H9 (cell line): ENCODE measurements at regions not wholly inside any gene's neighbourhood (a gene's known extent, or its start where the extent isn't known, plus 50 kb on each side); places are given as distances from the start of the nearest gene placed in this dataset.

ENCODE experiments used
- DNase-seq: peaks from one replicate; pipeline ENCODE4 v3.0.0-alpha.2; 2017
- H2AFZ ChIP-seq: one replicate; pipeline ENCODE4 v1.6.1; 2013; ENCODE audit warnings: mild to moderate bottlenecking, low read length, control low read depth, moderate library complexity
- H2AK5ac ChIP-seq: 2 replicates; pipeline ENCODE4 v1.6.1; 2013; ENCODE audit warnings: low read length, control low read depth, mixed read lengths; ENCODE audit not compliant: insufficient read length
- H2BK120ac ChIP-seq: one replicate; pipeline ENCODE4 v1.6.1; 2013; ENCODE audit warnings: low read depth, mild to moderate bottlenecking, low read length, control low read depth, inconsistent platforms; ENCODE audit not compliant: poor library complexity, severe bottlenecking
- H2BK12ac ChIP-seq: 2 replicates; pipeline ENCODE4 v1.6.1; 2013; ENCODE audit warnings: low read length, control low read depth, mixed read lengths, low read depth; ENCODE audit not compliant: insufficient read length
- H2BK15ac ChIP-seq: 2 replicates; pipeline ENCODE4 v1.6.1; 2013; ENCODE audit warnings: low read depth, low read length, control low read depth
- H2BK20ac ChIP-seq: one replicate; pipeline ENCODE4 v1.6.1; 2013; ENCODE audit warnings: low read depth, mild to moderate bottlenecking, low read length, control low read depth, inconsistent platforms; ENCODE audit not compliant: poor library complexity, severe bottlenecking
- H2BK5ac ChIP-seq: 2 replicates; pipeline ENCODE4 v1.6.1; 2013; ENCODE audit warnings: low read length, control low read depth, mixed read lengths; ENCODE audit not compliant: insufficient read length
- H3K14ac ChIP-seq: 2 replicates; pipeline ENCODE4 v1.6.1; 2013; ENCODE audit warnings: low read length, control low read depth; ENCODE audit not compliant: insufficient read depth
- H3K18ac ChIP-seq: 2 replicates; pipeline ENCODE4 v1.6.1; 2013; ENCODE audit warnings: low read depth, mild to moderate bottlenecking, mixed read lengths, low read length, control low read depth; ENCODE audit not compliant: insufficient read length
- H3K23ac ChIP-seq: 2 replicates; pipeline ENCODE4 v1.6.1; 2013; ENCODE audit warnings: low read length, control low read depth, mixed read lengths, low read depth; ENCODE audit not compliant: insufficient read length
- H3K23me2 ChIP-seq: 2 replicates; pipeline ENCODE4 v1.6.1; 2013; ENCODE audit warnings: low read depth, mild to moderate bottlenecking, mixed read lengths, low read length, control low read depth; ENCODE audit not compliant: insufficient read length, poor library complexity, severe bottlenecking
- H3K27ac ChIP-seq: 2 replicates; pipeline ENCODE4 v1.5.1; 2013; ENCODE audit warnings: low read length, control low read depth, mixed read lengths, low read depth; ENCODE audit not compliant: insufficient read length
- H3K27me3 ChIP-seq: 2 replicates; pipeline ENCODE4 v1.6.1; 2013; ENCODE audit warnings: low read length, control low read depth, inconsistent platforms; ENCODE audit not compliant: insufficient read depth
- H3K4ac ChIP-seq: 2 replicates; pipeline ENCODE4 v1.6.1; 2013; ENCODE audit warnings: low read depth, mild to moderate bottlenecking, control low read depth, inconsistent platforms, low read length, moderate library complexity
- H3K4me1 ChIP-seq: 2 replicates; pipeline ENCODE4 v1.6.1; 2013; ENCODE audit warnings: low read length, control low read depth, inconsistent platforms; ENCODE audit not compliant: insufficient read depth
- H3K4me2 ChIP-seq: 2 replicates; pipeline ENCODE4 v1.6.1; 2013; ENCODE audit warnings: low read length, control low read depth, mixed read lengths; ENCODE audit not compliant: insufficient read length, insufficient read depth
- H3K56ac ChIP-seq: 2 replicates; pipeline ENCODE4 v1.6.1; 2013; ENCODE audit warnings: low read depth, mild to moderate bottlenecking, mixed read lengths, low read length, control low read depth; ENCODE audit not compliant: insufficient read length
- H3K79me1 ChIP-seq: 2 replicates; pipeline ENCODE4 v1.6.1; 2013; ENCODE audit warnings: low read depth, mild to moderate bottlenecking, moderate library complexity, low read length, control low read depth, inconsistent platforms; ENCODE audit not compliant: insufficient read depth, poor library complexity, severe bottlenecking
- H3K79me2 ChIP-seq: 2 replicates; pipeline ENCODE4 v1.6.1; 2013; ENCODE audit warnings: low read length, control low read depth, inconsistent platforms; ENCODE audit not compliant: insufficient read depth
- H3K9ac ChIP-seq: 2 replicates; pipeline ENCODE4 v1.6.1; 2013; ENCODE audit warnings: low read length, control low read depth, mixed read lengths; ENCODE audit not compliant: insufficient read length; ENCODE audit errors: extremely low read depth
- H3K9me3 ChIP-seq: one replicate; pipeline ENCODE4 v1.6.1; 2013; ENCODE audit warnings: low read depth, low read length, inconsistent platforms; ENCODE audit not compliant: control insufficient read depth
- H3T11ph ChIP-seq: one replicate; pipeline ENCODE4 v1.6.1; 2013; ENCODE audit warnings: mild to moderate bottlenecking, low read length, control low read depth, inconsistent platforms
- H4K20me1 ChIP-seq: one replicate; pipeline ENCODE4 v1.6.1; 2013; ENCODE audit not compliant: control insufficient read depth, insufficient read length, insufficient read depth
- H4K5ac ChIP-seq: 2 replicates; pipeline ENCODE4 v1.6.1; 2013; ENCODE audit warnings: low read depth, mild to moderate bottlenecking, mixed read lengths, low read length, control low read depth; ENCODE audit not compliant: insufficient read length
- H4K8ac ChIP-seq: replicated peaks from 2 replicates; pipeline ENCODE4 v1.6.1; 2013; ENCODE audit warnings: low read length, control low read depth, mixed read lengths, low read depth; ENCODE audit not compliant: insufficient read length
- H4K91ac ChIP-seq: 2 replicates; pipeline ENCODE4 v1.6.1; 2013; ENCODE audit warnings: low read depth, mild to moderate bottlenecking, moderate library complexity, mixed read lengths, low read length, control low read depth; ENCODE audit not compliant: insufficient read length
- H3K27ac Mint-ChIP-seq, 3 experiments: 2 replicates in 2 of 3; 3 replicates in 1 of 3; pipeline ENCODE4 v1.8.0; 2020 to 2021; ENCODE audit warnings: mixed read lengths in 3 of 3, mild to moderate bottlenecking in 1 of 3, moderate library complexity in 1 of 3
- H3K27me3 Mint-ChIP-seq: 2 replicates; pipeline ENCODE4 v1.8.0; 2021; ENCODE audit warnings: low read depth, mild to moderate bottlenecking, moderate library complexity, mixed read lengths
- H3K36me3 Mint-ChIP-seq, 3 experiments: 2 replicates in 2 of 3; 3 replicates in 1 of 3; pipeline ENCODE4 v1.8.0; 2020 to 2021; ENCODE audit warnings: low read depth in 3 of 3, mixed read lengths in 3 of 3; ENCODE audit not compliant: insufficient read depth in 1 of 3
- H3K4me1 Mint-ChIP-seq, 2 experiments: 2 replicates each; pipeline ENCODE4 v1.8.0; 2020; ENCODE audit warnings: mixed read lengths in 2 of 2
- H3K4me3 Mint-ChIP-seq, 2 experiments: 2 replicates in 1 of 2; 3 replicates in 1 of 2; pipeline ENCODE4 v1.8.0; 2020 to 2021; ENCODE audit warnings: mild to moderate bottlenecking in 2 of 2, mixed read lengths in 2 of 2, moderate library complexity in 1 of 2
- H3K9me3 Mint-ChIP-seq, 2 experiments: 2 replicates in 1 of 2; 3 replicates in 1 of 2; pipeline ENCODE4 v1.8.0; 2020; ENCODE audit warnings: mild to moderate bottlenecking in 2 of 2, mixed read lengths in 2 of 2, moderate library complexity in 1 of 2
- WGBS: extraction: QIAGEN DNeasy Blood & Tissue Kit; methylation state at CpG from one replicate; pipeline ENCODE4 v1.1.7; 2013; ENCODE audit warnings: missing lambda C conversion rate, low lambda C conversion rate, mixed read lengths; ENCODE audit not compliant: insufficient read length; ENCODE audit errors: extremely low coverage; 5-methylcytosine and 5-hydroxymethylcytosine counted together
- TF ChIP-seq, protein P1 (sequence below): fragments of 200-600 bp; sonication (generic); conservative IDR thresholded peaks from 3 replicates; pipeline ENCODE4 v1.8.0; 2021; ENCODE audit warnings: antibody characterized with exemption, mild to moderate bottlenecking

GRCh38 chr3:180311242-180311641 lies 274.5 kb upstream of the PEX5L start:
- Histone ChIP-seq H2AFZ (no peak overlapping the region), H3K4me1 (peaks cover 3% of the 10 kb centered on the region; the same call in 1 of the 2 replicates), H2BK20ac (no peak overlapping the region), H3K27me3 (no peaks in the 10 kb centered on the region), H3K23me2 (no peaks in the 10 kb centered on the region), H3K9me3 (no peaks in the 10 kb centered on the region), H4K20me1 (no peaks in the 10 kb centered on the region), H2BK12ac (no peak overlapping the region), H3K79me2 (no peaks in the 10 kb centered on the region), H2AK5ac (no peak overlapping the region), H3T11ph (no peak overlapping the region), H4K5ac (no peak overlapping the region), H3K4ac (no peak overlapping the region), H3K56ac (no peak overlapping the region), H3K14ac (no peak overlapping the region), H4K91ac (no peak overlapping the region), H3K79me1 (no peaks in the 10 kb centered on the region), H3K4me2 (no peak overlapping the region), H3K23ac (no peak overlapping the region), H3K27ac (no peak overlapping the region), H2BK15ac (no peak overlapping the region), H2BK5ac (no peak overlapping the region), H2BK120ac (no peak overlapping the region), H3K18ac (no peak overlapping the region), H3K9ac (no peak overlapping the region), H4K8ac (no peak overlapping the region)
- H3K36me3 Mint-ChIP-seq = no peaks in the 10 kb centered on the region
- peaks cover 0 to 2% of the 10 kb centered on the region in 2 experiments; a peak in 1 of 4 replicates for H3K4me1 Mint-ChIP-seq
- no peaks in the 10 kb centered on the region for H3K9me3 Mint-ChIP-seq
- TF ChIP-seq, protein P1, sequence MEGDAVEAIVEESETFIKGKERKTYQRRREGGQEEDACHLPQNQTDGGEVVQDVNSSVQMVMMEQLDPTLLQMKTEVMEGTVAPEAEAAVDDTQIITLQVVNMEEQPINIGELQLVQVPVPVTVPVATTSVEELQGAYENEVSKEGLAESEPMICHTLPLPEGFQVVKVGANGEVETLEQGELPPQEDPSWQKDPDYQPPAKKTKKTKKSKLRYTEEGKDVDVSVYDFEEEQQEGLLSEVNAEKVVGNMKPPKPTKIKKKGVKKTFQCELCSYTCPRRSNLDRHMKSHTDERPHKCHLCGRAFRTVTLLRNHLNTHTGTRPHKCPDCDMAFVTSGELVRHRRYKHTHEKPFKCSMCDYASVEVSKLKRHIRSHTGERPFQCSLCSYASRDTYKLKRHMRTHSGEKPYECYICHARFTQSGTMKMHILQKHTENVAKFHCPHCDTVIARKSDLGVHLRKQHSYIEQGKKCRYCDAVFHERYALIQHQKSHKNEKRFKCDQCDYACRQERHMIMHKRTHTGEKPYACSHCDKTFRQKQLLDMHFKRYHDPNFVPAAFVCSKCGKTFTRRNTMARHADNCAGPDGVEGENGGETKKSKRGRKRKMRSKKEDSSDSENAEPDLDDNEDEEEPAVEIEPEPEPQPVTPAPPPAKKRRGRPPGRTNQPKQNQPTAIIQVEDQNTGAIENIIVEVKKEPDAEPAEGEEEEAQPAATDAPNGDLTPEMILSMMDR = no peak
- no CpG with 5 or more reads among the region's 1 CpG for WGBS
- 0 out of 7 replicates have a peak overlapping the region, but pooled peaks of 1 of the 3 experiments have one; percentile 1 for H3K27ac Mint-ChIP-seq
- no peaks in the 10 kb centered on the region for H3K27me3 Mint-ChIP-seq
- no peak for DNase-seq
- no peak overlapping the region for H3K4me3 Mint-ChIP-seq
